Superior temporal gyrus (tissue), 1 donor: ENCODE measurements at regions not wholly inside any gene's neighbourhood (a gene's known extent, or its start where the extent isn't known, plus 50 kb on each side); places are given as distances from the start of the nearest gene placed in this dataset.

ENCODE experiments used
- DNase-seq: peaks from one replicate; pipeline ENCODE4 v3.0.0-alpha.2; 2016; ENCODE audit errors: extremely low spot score

DNA sequence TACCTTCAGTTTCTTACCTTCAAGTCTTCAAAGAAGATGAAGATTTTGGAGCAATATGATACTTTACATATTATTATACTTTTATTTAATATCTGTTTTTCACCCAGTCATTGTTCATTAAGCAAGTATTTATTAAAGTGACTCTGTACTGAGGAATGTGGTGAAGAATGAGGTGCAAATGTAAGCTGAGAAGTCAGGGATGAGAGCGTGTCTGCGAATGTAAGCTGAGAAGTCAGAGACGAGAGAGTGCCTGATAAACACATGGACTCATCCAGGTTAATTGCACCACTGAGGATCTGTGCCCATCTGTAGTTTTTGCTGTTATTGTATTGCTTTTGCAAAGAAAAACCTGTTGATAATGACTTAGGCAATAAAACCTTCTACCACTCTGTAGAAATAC lies 211.9 kb upstream of the FAR2 start:
- DNase-seq: no peak

DNA sequence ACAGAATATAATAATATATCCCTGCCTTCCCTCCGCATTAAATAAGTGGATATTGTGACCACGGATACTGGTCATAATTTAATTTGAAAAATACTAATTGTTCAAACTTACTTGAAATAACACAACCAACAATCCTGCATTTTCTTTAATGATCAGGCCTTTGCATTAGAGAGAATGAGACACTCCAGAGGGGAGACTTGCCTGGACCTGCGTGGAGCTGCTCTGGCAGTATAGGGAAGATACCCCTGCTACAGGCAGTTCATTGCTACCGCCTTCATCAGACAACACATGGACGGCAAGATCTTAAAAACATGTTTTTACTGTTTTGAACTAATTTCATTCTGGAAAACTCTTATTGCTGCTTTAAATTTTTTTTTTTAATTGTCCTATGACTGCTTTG lies 211.0 kb upstream of the FAR2 start:
- DNase-seq: no peak

DNA sequence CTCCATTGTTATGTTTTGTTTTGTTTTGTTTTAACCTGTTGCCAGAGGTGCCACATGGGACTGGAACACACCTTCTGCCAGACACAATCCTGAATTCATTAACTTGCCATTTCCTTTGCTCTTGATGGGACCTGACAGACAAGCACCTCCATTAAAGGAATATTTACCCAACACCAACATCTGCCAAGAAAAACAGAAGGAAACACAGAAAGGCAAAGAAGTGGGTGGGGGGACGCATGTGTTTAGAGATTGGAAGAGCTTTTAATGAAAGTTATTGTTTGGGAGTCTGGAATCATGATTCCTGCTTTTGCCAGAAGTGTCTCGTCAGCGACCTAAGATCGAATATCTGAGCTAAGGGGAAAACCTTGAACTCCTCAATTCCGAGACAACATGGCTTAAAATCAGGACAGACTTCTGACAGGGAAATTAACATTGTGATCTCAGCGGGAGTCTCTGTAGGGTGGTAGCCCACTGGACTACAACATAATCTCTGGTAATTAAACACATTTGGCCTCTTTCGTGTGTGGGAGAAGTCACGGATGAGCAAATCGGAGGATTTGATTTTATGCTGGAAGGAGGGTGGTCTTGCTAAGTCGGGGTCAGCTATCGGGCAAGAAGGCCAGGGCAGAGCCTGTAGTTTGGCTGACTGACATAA lies 210.4 kb upstream of the FAR2 start:
- no peak for DNase-seq

DNA sequence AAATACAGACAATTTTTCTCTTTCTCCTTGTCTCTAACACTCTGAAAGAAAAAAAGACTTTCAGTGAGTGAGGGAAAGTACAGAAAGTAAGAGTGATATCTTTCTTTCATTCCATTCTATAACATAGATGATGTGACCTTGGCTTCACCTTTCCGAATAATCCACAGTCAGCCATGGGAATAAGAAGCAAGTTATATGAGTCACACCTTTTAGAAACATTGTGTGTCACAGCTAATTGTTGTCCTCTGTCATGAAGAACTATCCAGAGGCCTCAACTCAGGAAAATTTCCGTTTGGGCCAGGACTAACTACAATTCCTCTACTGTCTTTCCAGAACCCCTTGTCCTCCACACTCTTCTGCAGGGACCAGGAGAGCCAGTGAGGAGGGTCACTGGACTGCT lies 209.7 kb upstream of the FAR2 start:
- no peak for DNase-seq

DNA sequence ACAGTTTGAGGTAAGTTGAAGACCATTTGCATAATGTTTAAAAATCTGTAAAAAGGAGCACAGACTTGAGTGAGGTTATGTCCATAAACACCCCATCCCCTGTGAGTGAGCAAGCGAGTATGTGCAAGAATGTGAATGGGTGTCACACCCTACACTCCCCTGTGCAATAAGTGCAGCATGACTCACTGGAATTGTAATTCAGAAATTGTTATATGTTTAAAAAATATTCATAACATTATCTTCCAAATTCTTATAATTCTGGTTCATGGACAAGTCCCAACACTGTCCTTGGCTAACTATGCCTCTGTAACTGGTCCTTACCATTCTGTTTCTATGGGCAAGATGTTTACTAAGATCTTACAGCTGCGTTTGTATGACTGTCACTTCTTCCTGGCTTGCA lies 207.8 kb upstream of the FAR2 start:
- DNase-seq: no peak

DNA sequence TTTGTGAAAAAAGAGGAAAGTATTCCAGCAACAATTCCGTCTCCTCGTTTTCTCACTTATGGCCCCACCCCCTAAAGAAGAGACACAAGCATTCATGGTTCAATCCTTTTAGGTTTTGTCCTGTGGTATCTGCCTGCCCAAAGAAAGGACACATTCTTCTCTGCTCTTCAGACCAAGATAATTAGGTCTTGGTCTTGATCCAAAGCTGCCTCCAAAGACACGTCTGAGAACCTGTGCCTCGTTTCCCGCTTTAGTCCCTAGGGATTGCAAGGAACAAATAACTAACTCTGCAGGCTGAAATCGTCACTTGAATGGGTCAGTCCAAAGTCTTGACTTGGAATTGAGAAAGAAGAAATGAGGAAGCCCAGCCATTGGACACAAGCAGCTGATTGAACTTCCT lies 202.7 kb upstream of the FAR2 start:
- no peak for DNase-seq

DNA sequence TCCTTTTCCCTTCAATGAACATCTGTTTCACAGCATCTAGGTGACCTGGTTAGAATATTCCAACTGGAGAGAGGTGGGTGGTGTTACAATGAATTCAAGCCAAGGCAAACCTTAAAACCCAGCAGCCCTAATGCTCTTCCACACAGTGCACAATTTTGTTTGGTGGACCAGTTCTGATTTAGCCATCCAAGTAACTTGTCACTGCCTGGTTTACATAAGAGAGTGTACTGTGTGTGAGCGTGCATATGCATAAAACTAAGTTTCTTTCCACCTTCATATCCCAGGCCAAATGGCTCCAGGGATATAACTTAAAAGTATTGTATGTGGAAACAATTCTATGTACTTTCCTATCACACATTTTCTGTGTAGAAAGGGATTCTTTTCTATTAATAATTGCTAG lies 200.4 kb upstream of the FAR2 start:
- no peak for DNase-seq

DNA sequence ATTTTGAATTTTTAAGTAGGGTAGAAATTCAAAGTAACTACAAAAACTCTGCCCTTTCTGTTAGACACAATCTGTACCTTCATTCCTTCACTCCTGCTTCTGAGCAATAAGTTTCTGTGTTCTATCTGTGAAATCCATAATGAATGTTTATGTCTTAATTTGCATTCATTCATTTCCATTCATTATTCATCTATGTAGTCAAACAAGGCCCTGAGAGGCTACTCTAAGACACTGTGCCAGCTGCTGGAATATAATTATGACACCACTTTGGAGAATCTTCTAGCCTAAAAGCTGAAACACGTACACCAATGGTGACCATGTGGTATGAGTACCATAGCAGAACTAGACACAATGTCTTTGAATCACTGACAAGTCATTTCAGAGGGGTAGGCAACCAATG lies 199.9 kb upstream of the FAR2 start:
- no peak for DNase-seq

DNA sequence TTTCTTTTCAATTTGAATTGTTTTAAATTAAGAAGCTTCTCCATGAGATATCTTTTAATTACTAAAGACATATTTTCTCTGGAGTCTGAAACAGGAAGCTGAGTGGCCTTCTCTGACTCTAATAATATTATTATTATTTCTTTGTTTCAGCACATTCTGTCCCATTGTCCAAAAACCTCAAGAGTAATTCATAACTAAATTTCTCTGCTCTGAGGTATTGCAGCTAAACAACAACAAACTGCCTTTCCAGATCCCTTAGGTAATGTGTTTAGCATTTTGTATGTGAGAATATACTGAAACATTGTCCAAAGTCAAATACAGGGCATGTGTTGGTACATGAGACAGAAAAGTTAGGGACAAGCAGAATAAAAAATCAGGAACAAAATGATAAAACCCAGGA lies 199.0 kb upstream of the FAR2 start:
- no peak for DNase-seq

DNA sequence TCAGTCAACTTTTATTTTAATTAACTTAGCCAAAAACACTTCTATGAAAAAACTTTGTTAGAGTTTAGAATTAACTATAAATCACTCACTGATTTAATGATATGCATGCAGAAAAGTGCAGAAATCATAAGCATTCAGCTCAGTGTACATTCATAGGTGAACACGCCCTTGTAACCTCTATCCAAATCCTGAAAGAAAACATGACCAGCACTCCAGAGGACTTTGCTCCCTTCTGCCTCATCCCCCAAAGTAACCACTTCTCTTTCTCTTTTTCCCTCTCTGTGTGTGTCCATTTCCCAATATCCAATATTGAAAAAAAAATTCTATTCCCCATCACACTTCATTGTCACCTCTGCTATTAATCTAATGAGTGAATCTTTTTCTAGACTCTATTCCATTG lies 197.1 kb upstream of the FAR2 start:
- no peak for DNase-seq

DNA sequence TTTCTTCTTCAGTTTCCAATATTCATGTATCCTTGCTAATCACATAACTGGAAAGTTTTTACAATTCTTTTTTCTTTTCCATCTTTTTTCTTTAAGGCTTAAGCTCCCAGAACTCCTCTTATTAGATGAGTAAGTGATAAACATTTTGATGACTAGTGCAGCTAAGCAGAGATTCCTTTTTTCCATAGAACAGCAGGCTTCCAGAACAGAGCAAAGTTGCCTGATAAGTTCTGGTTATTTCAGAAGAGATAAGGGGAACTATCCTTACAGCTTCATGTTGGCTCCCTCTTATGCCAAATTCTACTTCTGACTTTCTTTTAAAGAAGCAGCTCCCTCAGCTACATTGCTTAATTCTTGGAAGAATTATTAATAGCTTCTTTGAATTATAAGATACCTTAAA lies 194.7 kb upstream of the FAR2 start:
- no peak for DNase-seq

DNA sequence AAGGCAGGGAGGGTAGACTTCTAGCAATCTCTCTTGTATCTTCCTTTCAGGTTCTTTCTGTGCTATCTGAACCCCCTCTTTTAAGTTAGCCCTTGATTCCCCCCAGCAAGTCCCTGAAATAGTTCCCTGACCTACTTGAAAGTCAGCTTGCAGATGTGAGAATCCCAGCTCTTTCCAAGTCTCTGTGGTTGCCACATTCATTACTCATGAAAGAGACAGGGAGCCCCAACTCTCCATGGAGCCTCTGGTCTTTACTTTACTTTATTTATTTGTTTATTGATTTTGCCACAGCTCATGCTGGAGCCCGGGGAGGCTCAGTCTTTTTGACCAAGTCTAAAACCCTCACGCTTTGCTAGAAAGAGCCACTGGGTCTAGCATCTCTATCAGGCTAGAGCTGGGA lies 193.6 kb upstream of the FAR2 start:
- no peak for DNase-seq

DNA sequence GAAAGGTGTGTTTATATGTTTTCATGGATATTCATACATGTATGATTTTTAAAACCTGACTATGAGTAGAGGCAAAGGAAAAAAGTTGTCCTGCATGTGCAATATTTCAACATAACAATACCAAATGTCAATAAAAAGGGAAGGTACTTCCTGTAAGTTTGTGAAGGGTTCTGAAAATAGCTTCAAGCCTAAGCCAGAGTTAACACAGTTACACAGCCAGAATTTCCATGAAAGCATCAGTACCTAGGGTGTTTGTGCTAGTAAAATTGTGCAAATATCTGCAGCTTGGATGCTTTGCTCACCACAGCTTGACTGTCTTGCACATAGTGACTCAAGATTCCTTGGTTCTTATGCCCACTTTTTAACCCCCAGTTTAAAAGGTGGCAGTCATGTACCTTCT lies 193.1 kb upstream of the FAR2 start:
- DNase-seq: no peak

DNA sequence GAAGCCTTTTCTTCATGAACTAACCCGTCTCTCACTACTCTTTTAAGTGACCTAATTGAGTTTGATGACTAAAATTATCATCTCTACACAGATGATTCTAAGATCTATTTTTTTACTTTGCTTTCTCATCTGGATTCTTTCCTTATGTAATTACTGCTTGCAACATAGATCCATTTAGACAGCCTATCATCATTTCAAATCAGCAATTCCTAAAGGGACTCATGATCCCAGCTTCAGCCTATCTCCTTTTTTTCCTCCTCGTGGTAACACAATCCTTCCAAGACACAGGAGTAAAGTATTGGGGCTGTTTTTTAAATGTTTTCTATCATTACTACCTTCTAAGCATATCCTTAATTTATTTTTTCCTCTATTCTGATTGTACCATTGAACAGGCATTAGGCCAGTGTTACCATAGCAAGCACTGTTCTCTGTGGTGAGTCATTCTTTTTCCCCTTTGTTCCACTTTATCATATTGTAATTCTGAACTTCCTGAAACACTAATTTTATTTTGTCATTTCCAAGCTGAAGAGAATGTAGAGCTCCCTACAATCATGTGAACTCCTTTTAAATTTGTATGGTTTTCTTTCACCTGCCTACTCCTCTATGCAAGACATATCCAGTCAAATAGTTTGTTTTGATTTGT lies 190.4 kb upstream of the FAR2 start:
- DNase-seq: no peak

DNA sequence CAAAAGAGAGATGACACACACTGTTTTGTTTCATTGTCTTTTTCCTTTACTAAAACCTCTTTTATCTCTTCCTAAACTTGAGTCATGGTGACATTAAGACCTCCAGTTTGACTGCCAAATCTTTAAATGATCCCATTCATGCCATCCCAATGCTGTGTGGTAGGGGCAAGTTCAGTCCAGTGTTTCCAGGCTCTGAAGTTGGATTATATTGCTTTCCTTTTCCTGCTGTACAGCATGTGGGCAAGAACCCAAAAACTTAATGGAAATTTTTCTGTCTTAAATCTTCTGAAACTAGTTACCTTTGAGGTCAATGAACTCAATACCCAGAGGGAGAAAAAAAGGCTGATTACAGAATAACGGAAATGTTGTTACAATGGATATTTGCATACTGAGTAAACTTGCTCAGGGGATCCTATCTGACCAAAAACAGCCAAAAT lies 187.1 kb upstream of the FAR2 start:
- no peak for DNase-seq

DNA sequence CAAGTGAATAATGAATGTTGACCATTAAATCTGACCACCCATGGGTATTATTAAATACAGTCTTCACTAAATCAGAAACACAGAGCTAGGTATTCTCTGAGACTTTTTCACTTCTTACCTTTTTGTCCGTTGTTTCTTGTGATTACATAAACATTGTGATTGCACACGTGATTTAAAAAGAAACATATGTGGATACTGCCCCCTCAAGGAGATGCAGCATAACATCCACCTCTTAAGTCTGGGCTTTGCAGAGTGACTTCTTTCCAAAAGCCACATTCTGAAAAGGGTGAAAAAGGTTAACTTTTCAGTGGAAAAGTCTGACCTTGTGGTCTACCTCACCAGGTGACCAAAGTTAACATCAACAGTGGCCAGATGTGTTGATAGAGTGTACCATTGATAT lies 185.5 kb upstream of the FAR2 start:
- peak; percentile 19 for DNase-seq

DNA sequence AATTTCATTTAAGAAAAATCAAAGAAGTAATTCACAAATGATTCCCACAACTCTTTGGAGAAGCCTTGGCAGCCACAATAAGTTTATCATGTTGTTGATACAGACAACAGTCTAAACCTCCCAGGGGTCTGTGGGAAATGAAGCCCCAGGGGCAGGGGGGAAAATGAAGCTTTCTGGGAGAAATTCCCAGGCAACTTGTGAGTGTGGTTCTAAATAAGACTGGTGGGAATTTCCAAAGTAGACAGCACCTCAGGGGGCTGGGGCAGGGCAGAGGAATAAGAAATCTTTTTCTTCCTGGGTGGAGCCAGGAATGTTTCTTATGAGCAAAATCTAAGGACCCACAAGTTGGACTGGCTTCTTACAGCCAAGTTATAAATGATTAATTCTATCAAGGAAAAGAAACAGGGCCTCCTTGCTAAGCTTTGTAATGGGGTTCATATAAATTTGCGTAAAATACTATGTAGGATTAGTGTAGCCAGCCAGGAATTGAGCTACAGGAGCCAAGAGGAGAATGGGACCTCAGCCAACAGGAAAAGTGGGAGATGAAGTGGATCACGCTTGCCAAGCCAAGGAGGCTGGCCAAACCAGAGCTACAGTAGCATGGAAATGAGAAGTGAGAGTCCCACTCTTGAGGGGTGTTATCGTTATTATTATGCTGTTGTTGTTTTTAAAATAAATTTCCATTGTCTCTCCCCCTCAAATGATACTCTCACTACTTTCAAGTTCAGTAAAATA lies 182.9 kb upstream of the FAR2 start:
- no peak for DNase-seq

DNA sequence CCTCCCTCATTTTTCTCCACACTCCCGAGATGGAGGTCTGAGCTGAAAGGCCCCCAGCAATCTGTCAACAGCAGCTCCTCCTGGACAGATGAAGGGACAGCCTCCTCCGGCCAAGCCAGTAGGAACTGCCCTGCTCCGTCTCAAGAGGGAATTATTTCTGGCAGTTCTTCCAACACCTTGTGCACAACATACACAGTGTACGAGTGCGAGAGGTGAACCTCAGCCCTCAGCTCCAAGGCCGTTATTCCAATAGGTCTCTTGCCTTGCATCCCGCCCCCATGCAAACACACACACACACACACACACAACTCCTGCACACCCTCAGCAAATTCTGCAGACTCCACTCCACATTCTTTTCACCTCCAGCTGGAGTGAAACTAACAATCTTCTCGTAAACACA lies 181.7 kb upstream of the FAR2 start:
- DNase-seq: no peak

DNA sequence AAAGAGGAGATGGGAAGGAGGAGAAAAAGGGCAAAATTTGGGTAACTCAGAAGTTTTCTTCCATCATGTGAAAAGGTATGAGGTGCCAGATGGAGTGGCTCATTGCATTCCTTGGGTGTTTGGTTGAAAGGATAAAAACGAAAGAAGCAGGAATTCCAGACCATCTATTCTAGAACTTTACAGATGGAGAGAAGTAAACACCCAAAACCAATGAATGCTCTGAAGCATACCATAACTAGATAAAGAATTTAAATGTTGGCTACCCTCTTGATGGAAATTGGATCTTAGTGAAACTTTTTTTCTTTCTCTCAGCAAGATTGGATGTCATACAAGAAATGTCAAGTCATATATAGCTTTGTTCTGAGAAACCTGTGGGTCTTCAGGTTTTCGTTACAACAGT lies 175.6 kb upstream of the FAR2 start:
- DNase-seq: no peak

DNA sequence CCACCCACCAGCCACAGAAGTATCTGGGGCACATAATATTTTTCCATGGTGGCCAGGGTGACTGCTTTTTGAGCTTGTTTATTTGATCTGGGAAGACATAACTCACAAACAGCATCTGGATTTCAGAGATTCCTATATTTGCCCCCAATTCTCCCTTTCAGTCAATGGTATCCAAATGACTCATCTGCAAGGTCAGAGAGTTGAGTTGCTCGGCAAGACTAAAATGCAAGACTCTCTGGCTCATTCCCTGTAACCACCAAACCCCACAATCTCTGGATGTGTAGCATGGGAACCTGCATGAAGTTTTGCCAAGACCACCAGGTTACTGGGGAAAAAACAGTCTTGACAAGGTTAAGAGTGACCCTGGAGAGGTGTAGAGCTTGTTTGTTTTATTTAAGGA lies 174.9 kb upstream of the FAR2 start:
- DNase-seq: no peak

DNA sequence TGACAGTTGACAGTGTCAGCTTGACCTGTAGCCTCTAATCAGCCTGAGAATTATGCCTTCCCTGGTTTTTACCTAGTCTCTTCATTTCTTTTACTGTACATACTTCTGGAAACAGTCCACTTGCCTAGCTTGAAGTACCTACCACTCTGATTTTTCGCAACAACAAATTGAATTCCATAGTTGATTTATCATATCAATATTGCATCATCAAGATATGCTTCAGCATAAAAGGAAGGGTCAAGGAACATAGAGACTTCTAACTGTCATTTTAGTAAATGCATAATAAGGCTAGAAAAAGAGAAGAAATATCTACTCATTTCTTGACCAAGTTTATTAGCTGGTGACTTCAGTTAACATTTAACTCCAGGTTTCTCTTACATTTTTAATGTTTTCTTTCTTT lies 174.2 kb upstream of the FAR2 start:
- DNase-seq: no peak

DNA sequence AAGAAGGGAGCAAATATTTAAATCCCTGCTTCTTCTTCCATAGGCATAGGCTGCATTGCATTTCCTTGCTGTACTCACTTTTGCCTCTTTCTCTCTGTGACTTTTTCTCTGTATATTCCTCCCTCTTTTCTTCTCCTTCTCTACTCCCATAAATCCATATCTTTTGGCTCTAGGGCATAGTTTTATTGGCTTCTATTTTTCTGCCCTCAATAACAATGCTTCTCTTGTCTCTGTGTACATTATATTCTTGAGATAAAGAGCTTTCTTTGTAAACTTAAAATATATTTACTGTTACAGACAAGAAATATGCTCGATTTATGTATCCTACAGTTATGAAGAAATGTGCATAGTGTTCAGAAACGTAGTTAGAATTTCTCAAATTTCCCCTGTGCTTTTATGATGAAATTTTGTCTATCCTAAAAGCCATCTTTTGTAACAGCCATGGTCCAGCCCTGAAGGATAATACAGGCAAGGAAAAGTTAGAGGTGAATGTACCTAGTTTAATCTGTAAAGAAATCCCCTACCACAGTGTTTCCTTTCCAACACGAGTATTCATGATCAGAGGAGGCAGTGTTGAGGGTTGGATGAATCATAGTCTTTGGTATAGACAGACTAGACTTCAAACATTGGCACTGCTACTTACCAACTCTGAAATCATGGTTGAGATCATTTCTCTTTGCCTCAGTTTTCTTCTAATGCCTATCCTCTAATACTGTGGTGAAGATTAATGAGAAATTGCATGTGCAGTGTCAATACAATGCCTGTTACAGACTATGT lies 173.3 kb upstream of the FAR2 start:
- no peak for DNase-seq

DNA sequence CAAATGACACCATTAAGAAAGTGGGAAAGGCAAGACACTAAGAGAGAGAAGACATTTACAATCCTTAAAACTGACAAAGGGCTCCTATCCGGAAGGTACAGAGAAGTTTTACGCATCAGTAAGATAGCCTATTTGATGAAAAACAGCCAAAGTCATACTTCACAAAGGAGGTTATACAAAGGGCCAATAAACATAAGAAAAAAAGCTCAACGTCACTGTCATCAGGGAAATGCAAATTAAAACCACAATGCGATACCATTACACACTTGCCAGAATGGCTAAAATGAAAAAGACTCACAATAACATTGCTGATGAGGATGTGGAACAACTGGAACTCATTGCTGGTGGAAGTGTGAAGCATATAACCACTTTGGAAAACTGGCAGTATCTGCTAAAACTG lies 168.6 kb upstream of the FAR2 start:
- DNase-seq: no peak
